ENCODE measurements at regions not wholly inside any gene's neighbourhood (a gene's known extent, or its start where the extent isn't known, plus 50 kb on each side); places are given as distances from the start of the nearest gene placed in this dataset.

GRCh38 chr18:30623401-30624065, 419.0 kb downstream of the DSC3 start:
- TF ChIP-seq POLR2A (IDR thresholded peaks at IDR 0.05) (no peak), CTCF (IDR thresholded peaks at IDR 0.05) (no peak)

Data from heart left ventricle (tissue), 13 donors.